ENCODE measurements at regions not wholly inside any gene's neighbourhood (a gene's known extent, or its start where the extent isn't known, plus 50 kb on each side); places are given as distances from the start of the nearest gene placed in this dataset.

DNA sequence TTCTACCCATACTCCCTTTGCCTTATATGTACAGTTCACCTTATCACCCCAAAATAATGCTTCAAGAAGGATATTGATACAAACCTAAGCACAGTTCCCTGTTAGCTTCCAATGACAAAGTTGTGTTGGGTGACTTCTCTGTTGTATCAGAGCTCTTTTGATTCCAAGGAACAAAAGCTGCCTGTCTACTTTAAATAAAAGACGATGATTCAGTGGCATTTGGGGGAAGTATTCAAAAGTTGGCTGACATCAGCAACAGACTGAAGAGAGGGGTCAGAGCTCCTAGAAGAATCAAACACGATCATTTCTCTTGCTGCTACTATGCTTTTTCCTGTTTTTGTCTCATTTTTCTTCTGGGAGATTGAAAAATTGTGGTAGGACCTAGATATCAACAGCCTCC is 69.4 kb upstream of the CA10 start:
- no peak for TF ChIP-seq CTCF (conservative IDR thresholded peaks at IDR 0.05; ENCODE audit: low read length)
- no peak for DNase-seq (ENCODE audit: low read depth)
- H3K4me3 ChIP-seq (ENCODE audit: low read length), result no peak overlapping the region

GRCh38 chr17:52213451-52213850 is 54.9 kb upstream of the CA10 start:
- no peak overlapping the region for H3K4me3 ChIP-seq (ENCODE audit: low read length)
- TF ChIP-seq CTCF (conservative IDR thresholded peaks at IDR 0.05; ENCODE audit: low read length), result no peak
- no peak for DNase-seq (ENCODE audit: low read depth)

DNA sequence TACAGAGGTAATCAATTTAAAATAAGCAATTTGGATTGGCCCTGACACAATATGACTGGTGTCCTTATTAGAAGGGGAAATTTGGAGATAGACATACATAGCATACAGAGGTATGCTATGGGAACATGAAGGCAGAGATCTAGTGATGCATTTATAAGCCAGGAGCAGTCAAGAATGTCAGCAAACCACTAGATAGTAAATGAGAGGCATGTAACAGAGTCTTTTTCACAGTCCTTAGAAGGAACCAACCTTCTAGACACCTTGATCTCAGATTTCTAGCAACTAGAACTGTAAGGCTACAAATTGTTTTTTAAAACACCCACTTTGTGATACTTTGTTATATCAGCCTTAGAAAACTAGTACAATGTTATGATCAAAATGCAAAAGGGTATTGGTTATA is 54.3 kb upstream of the CA10 start:
- no peak for DNase-seq (ENCODE audit: low read depth)
- no peak overlapping the region for H3K4me3 ChIP-seq (ENCODE audit: low read length)
- no peak for TF ChIP-seq CTCF (conservative IDR thresholded peaks at IDR 0.05; ENCODE audit: low read length)

DNA sequence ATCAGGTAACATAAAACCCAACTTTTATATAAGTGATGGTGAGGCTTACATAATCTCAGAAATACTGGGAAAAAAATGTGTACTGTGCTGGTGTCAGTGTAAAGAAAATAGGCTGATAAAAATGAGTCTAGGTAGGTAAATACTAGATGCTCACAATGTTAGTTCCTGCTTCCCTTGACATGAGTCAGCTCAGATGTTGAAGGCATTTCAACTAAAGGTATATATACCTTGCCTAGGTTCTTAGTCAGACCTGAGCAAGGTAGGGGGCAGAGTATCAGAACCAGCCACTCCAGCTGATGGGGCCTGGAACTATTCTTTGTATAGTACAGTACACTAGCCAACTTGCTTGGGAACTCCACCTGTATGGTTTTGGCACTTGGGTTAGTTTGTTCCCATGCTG is 51.0 kb upstream of the CA10 start:
- no peak for TF ChIP-seq CTCF (conservative IDR thresholded peaks at IDR 0.05; ENCODE audit: low read length)
- H3K4me3 ChIP-seq (ENCODE audit: low read length), result no peak overlapping the region
- DNase-seq (ENCODE audit: low read depth), result no peak

All from AG10803 (cell line).